LNCaP clone FGC (cell line): ENCODE measurements at regions not wholly inside any gene's neighbourhood (a gene's known extent, or its start where the extent isn't known, plus 50 kb on each side); places are given as distances from the start of the nearest gene placed in this dataset.

Experiments used
- DNase-seq: peaks from one replicate; pipeline ENCODE4 v3.0.0-alpha.2; 2011; ENCODE audit warnings: low read depth
- H3K4me3 ChIP-seq: 2 replicates; pipeline ENCODE4 v1.5.1; 2011; ENCODE audit warnings: mild to moderate bottlenecking, low read depth, low read length, control low read depth
- CTCF ChIP-seq: IDR thresholded peaks from 2 replicates; pipeline ENCODE4 v1.5.1; 2012; ENCODE audit warnings: mild to moderate bottlenecking; ENCODE audit not compliant: control insufficient read depth, insufficient read depth; ENCODE audit errors: extremely low read depth

GRCh38 chr10:4647109-4647785, 178.8 kb upstream of the AKR1E2 start:
- no peak for DNase-seq
- H3K4me3 ChIP-seq, result no peak overlapping the region
- TF ChIP-seq CTCF, result no peak

DNA sequence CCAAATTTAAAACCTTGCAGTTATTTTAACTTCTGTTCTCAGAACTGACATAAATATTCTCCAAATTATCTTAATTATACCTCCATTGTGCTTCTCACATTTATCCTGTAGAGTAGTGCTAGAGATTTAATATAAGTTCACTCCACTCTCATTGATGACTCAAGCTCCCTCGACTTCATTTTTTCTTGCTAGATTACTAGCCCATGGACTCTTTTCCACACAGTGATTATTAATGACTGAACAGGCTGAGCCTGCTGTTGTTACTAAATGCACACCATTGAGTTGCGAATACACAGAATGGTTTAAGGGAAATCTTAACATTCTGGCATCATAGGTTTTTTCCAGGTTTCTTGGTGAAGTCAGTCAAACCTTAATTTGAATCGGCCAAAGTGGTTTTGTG, 179.5 kb upstream of the AKR1E2 start:
- H3K4me3 ChIP-seq, result no peak overlapping the region
- no peak for TF ChIP-seq CTCF
- DNase-seq, result no peak

GRCh38 chr10:4645836-4646235, 180.2 kb upstream of the AKR1E2 start:
- TF ChIP-seq CTCF, result no peak
- DNase-seq, result no peak
- H3K4me3 ChIP-seq, result no peak overlapping the region

GRCh38 chr10:4643471-4643870, 182.5 kb upstream of the AKR1E2 start:
- no peak for TF ChIP-seq CTCF
- DNase-seq, result no peak
- H3K4me3 ChIP-seq, result no peak overlapping the region

DNA sequence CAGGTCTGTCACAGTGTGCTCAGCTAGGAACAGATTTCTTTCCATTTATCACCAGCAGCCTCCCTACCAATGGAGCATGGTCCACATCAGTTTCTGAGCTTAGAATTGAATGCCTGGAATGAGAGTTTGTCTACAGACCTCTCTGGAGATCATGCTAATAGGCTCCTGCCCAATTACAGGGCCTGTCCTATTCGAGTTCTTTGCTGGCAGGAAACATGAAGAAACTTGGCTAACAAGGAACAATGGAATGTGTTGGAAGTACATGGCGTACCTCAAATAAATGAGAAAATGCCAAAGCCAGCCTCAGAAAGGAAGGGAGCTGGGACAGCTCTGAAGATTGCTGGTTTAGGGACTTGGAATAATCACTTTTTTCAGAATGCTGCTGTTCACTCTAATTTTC, 186.0 kb upstream of the AKR1E2 start:
- no peak for TF ChIP-seq CTCF
- peak; percentile 49 for DNase-seq
- no peak overlapping the region for H3K4me3 ChIP-seq

GRCh38 chr10:4638099-4638498, 187.9 kb upstream of the AKR1E2 start:
- H3K4me3 ChIP-seq, result no peak overlapping the region
- no peak for TF ChIP-seq CTCF
- no peak for DNase-seq

- no peak overlapping the region for H3K4me3 ChIP-seq
- no peak for DNase-seq
- no peak for TF ChIP-seq CTCF
These were observed 188.3 kb upstream of the AKR1E2 start for GRCh38 chr10:4637657-4638056.
